K562 (cell line): ENCODE measurements at regions not wholly inside any gene's neighbourhood (a gene's known extent, or its start where the extent isn't known, plus 50 kb on each side); places are given as distances from the start of the nearest gene placed in this dataset.

ENCODE experiments used
- ATAC-seq: fragments of 200-7000 bp; cut with Tn5 transposase; 3 replicates; pipeline ENCODE4 v1.9.1; 2020; ENCODE audit warnings: moderate library complexity
- BruUV-seq: library from RNA; stranded (reverse); fragments of 400-500 nt; replicated peaks from 2 replicates; lab custom pipeline; 2021; lab: Mats Ljungman, UMichigan
- CTCF ChIA-PET: fragments of 300-600 bp; formaldehyde crosslinking; extraction: SDS; loops from one replicate; lab custom pipeline; 2021; ENCODE audit warnings: low intra/inter-chr PET ratio; lab: Yijun Ruan, JAX
- POLR2A ChIA-PET: fragments of 300-600, 350-650 bp; sonication (Branson Sonifier 250); formaldehyde crosslinking; extraction: SDS; loops from one replicate; lab custom pipeline; 2021; ENCODE audit warnings: antibody characterized with exemption, inconsistent platforms; lab: Yijun Ruan, JAX
- DNase-seq, 4 experiments: peaks; one replicate each; pipeline versions ENCODE4 v3.0.0 to v3.0.0-alpha.2; 2011 to 2018; ENCODE audit warnings: low spot score in 3 of 4, mixed read lengths in 3 of 4; ENCODE audit errors: extremely low read depth in 1 of 4
- FAIRE-seq: peaks from 2 replicates; lab custom pipeline; 2011; peaks lifted over from hg19 to GRCh38; lab: Jason Lieb, UNC
- H2AFZ ChIP-seq: 2 replicates; pipeline ENCODE4 v1.6.0; 2011; ENCODE audit warnings: low read depth, low read length, control low read depth, inconsistent platforms
- H3K27ac ChIP-seq: fragments of 200-600 bp; 3 replicates; pipeline ENCODE4 v1.8.0; 2011; ENCODE audit warnings: low read depth, mild to moderate bottlenecking, control low read depth, inconsistent platforms, low read length, moderate library complexity, mixed read lengths; ENCODE audit errors: extremely low read depth
- H3K27me3 ChIP-seq, 2 experiments: fragments of 300-600 bp in 1 of 2; 2 replicates in 1 of 2; 3 replicates in 1 of 2; pipeline versions ENCODE4 v1.6.0 to v1.8.0; 2011; ENCODE audit warnings: inconsistent platforms in 2 of 2, low read length in 2 of 2, mild to moderate bottlenecking in 1 of 2, mixed read lengths in 1 of 2, moderate library complexity in 1 of 2; ENCODE audit not compliant: control insufficient read depth in 2 of 2, insufficient read depth in 2 of 2
- H3K36me3 ChIP-seq: fragments of 300-600 bp; 3 replicates; pipeline ENCODE4 v1.8.0; 2011; ENCODE audit warnings: mild to moderate bottlenecking, low read length, inconsistent platforms; ENCODE audit not compliant: control insufficient read depth, insufficient read depth
- H3K4me1 ChIP-seq, 2 experiments: fragments of 200-600 bp in 1 of 2; replicated peaks in 1 of 2; 2 replicates in 1 of 2; 3 replicates in 1 of 2; pipeline versions ENCODE4 v1.5.1 to v1.8.0; 2011; ENCODE audit warnings: inconsistent platforms in 2 of 2, low read length in 2 of 2, mild to moderate bottlenecking in 1 of 2, mixed read lengths in 1 of 2, moderate library complexity in 1 of 2; ENCODE audit not compliant: control insufficient read depth in 2 of 2, insufficient read depth in 2 of 2
- H3K4me2 ChIP-seq: 2 replicates; pipeline ENCODE4 v1.6.1; 2011; ENCODE audit warnings: low read length, control low read depth, inconsistent platforms, mixed read lengths; ENCODE audit not compliant: insufficient read depth
- H3K4me3 ChIP-seq: fragments of 200-600 bp; sonication (generic), shearing (Covaris generic); 2 replicates; pipeline ENCODE4 v1.5.1; 2016; ENCODE audit warnings: control low read depth, inconsistent platforms
- H3K79me2 ChIP-seq: fragments of 200-600 bp; 3 replicates; pipeline ENCODE4 v1.8.0; 2011; ENCODE audit warnings: low read length, inconsistent platforms; ENCODE audit not compliant: control insufficient read depth, insufficient read depth
- H3K9ac ChIP-seq, 2 experiments: 2 replicates each; pipeline versions ENCODE4 v1.6.0 to v1.6.1; 2011; ENCODE audit warnings: low read depth in 2 of 2, low read length in 2 of 2, control low read depth in 1 of 2, inconsistent platforms in 1 of 2, mild to moderate bottlenecking in 1 of 2, mixed read lengths in 1 of 2; ENCODE audit not compliant: insufficient read depth in 1 of 2
- H3K9me1 ChIP-seq: one replicate; pipeline ENCODE4 v1.6.0; 2011; ENCODE audit warnings: inconsistent platforms, mild to moderate bottlenecking, low read length, moderate library complexity; ENCODE audit not compliant: control insufficient read depth, insufficient read depth
- H3K9me3 ChIP-seq: replicated peaks from 2 replicates; pipeline ENCODE4 v1.5.1; 2011; ENCODE audit warnings: low read depth, low read length, inconsistent platforms; ENCODE audit not compliant: control insufficient read depth, insufficient read depth
- H4K20me1 ChIP-seq: replicated peaks from 2 replicates; pipeline ENCODE4 v1.6.1; 2011; ENCODE audit warnings: low read length, inconsistent platforms, mixed read lengths; ENCODE audit not compliant: control insufficient read depth, insufficient read depth
- CBFA2T3 ChIP-seq: fragments of 450-650 bp; IDR thresholded peaks from 2 replicates; pipeline ENCODE4 v1.6.1; 2017
- DPF2 ChIP-seq: fragments of 450-650 bp; IDR thresholded peaks from 2 replicates; pipeline ENCODE4 v1.6.1; 2016
- FOXM1 ChIP-seq, 2 experiments: fragments of 450-650 bp in 1 of 2; sonication (generic) in 1 of 2; formaldehyde crosslinking in 1 of 2; IDR thresholded peaks; 2 replicates each; pipeline versions ENCODE4 v1.6.1 to v1.9.0; 2017 to 2022; ENCODE audit warnings: low read depth in 2 of 2, mild to moderate bottlenecking in 2 of 2, missing genetic modification reagents in 1 of 2, moderate library complexity in 1 of 2
- HDAC6 ChIP-seq: IDR thresholded peaks from 2 replicates; pipeline ENCODE4 v1.6.1; 2012; ENCODE audit warnings: low read depth, mild to moderate bottlenecking, control low read depth, inconsistent platforms, low read length, moderate library complexity
- HDAC8 ChIP-seq: fragments of 450-650 bp; IDR thresholded peaks from 2 replicates; pipeline ENCODE4 v1.6.1; 2016; ENCODE audit warnings: mild to moderate bottlenecking, missing genetic modification characterization, moderate library complexity, missing compliant biosample characterization
- NFIC ChIP-seq: fragments of 450-650 bp; IDR thresholded peaks from 2 replicates; pipeline ENCODE4 v1.6.1; 2017; ENCODE audit warnings: mild to moderate bottlenecking, inconsistent platforms
- RHOXF2B ChIP-seq: fragments of 250-450 bp; sonication (Bioruptor Pico); conservative IDR thresholded peaks from 2 replicates; pipeline ENCODE4 v1.5.1; 2021
- SMARCA4 ChIP-seq: fragments of 450-650 bp; IDR thresholded peaks from 2 replicates; pipeline ENCODE4 v1.6.1; 2016
- SOX6 ChIP-seq: fragments of 450-650 bp; IDR thresholded peaks from 2 replicates; pipeline ENCODE4 v1.6.1; 2014; ENCODE audit warnings: mild to moderate bottlenecking
- ZBTB2 ChIP-seq: fragments of 450-650 bp; IDR thresholded peaks from 2 replicates; pipeline ENCODE4 v1.6.1; 2016; ENCODE audit warnings: antibody characterized with exemption
- ZNF253 ChIP-seq: fragments of 250-450 bp; sonication (Bioruptor Pico); conservative IDR thresholded peaks from 2 replicates; pipeline ENCODE4 v1.6.1; 2021; ENCODE audit warnings: mild to moderate bottlenecking
- ZNF449 ChIP-seq: fragments of 250-450 bp; sonication (Bioruptor Pico); IDR thresholded peaks from 2 replicates; pipeline ENCODE4 v1.8.0; 2022; ENCODE audit warnings: moderate library complexity, mild to moderate bottlenecking, inconsistent platforms
- ZNF511 ChIP-seq: sonication (generic); formaldehyde crosslinking; IDR thresholded peaks from 2 replicates; pipeline ENCODE4 v1.8.0; 2022; ENCODE audit warnings: mild to moderate bottlenecking, missing genetic modification reagents
- ZNF766 ChIP-seq: fragments of 200-800 bp; sonication (Bioruptor generic); conservative IDR thresholded peaks from 2 replicates; pipeline ENCODE4 v1.6.1; 2016; ENCODE audit warnings: missing genetic modification characterization, missing compliant biosample characterization
- WGBS: fragments of 100-300 bp; shearing (Covaris generic); methylation state at CpG from one replicate; pipeline ENCODE4 v1.1.6; 2016; ENCODE audit warnings: low coverage, mixed read lengths; ENCODE audit not compliant: insufficient coverage; ENCODE audit errors: missing lambda C conversion rate; 5-methylcytosine and 5-hydroxymethylcytosine counted together
- in situ Hi-C: fragments of 300-500 bp; cut with MboI; formaldehyde crosslinking; loops from 4 replicates; pipeline ENCODE4 v1.15.0; 2018; ENCODE audit warnings: inconsistent platforms, mixed read lengths
- intact Hi-C: fragments of 100-400 bp; cut with micrococcal nuclease; formaldehyde crosslinking; loops from 2 replicates; pipeline ENCODE4 v1.14.2; 2022

- Histone ChIP-seq H3K9me3 (no peaks in the 10 kb centered on the region), H4K20me1 (no peaks in the 10 kb centered on the region), H3K9me1 (no peaks in the 10 kb centered on the region), H3K9ac (no peak overlapping the region), H3K4me3 (no peak overlapping the region), H3K27ac (no peak overlapping the region), H3K4me1 (peaks cover 0 to 6% of the 10 kb centered on the region in 2 experiments; a peak in 2 of 5 replicates), H3K36me3 (no peaks in the 10 kb centered on the region), H3K27me3 (no peaks in the 10 kb centered on the region), H2AFZ (no peak overlapping the region), H3K79me2 (no peaks in the 10 kb centered on the region), H3K4me2 (no peak overlapping the region)
- ATAC-seq: no peak
- BruUV-seq: no TSS peak
- no peak for FAIRE-seq
- 39% methylated on average over 8 of the region's 11 CpGs for WGBS
- CTCF ChIA-PET: no interaction called here
- TF ChIP-seq RHOXF2B (CRISPR knock-in tag) (no peak), ZNF766 (no peak), NFIC (no peak)
- intact Hi-C loops: no loop called here
- POLR2A ChIA-PET: no interaction called here
- in situ Hi-C loops: no loop called here
- DNase-seq: no peak
Observed at GRCh38 chr13:47159853-47160550, 263.1 kb upstream of the HTR2A start.

GRCh38 chr13:47158593-47158992 is 261.7 kb upstream of the HTR2A start:
- Histone ChIP-seq H3K9me1 (no peaks in the 10 kb centered on the region), H3K79me2 (no peaks in the 10 kb centered on the region), H3K9ac (no peak overlapping the region), H3K4me2 (no peak overlapping the region), H3K4me1 (peaks cover 0 to 6% of the 10 kb centered on the region in 2 experiments; a peak in 2 of 5 replicates), H3K27me3 (no peaks in the 10 kb centered on the region), H3K4me3 (no peak overlapping the region), H3K27ac (no peak overlapping the region), H2AFZ (no peak overlapping the region), H4K20me1 (no peaks in the 10 kb centered on the region), H3K9me3 (no peaks in the 10 kb centered on the region), H3K36me3 (no peaks in the 10 kb centered on the region)
- ATAC-seq (no peak), FAIRE-seq (no peak), DNase-seq (peak; percentile 5 to 30 (median 17))
- in situ Hi-C loops: no loop called here
- no TSS peak for BruUV-seq
- ChIA-PET CTCF (no interaction called here), POLR2A (no interaction called here)
- 0% methylated on average over 2 of the region's 2 CpGs for WGBS
- intact Hi-C loops: no loop called here
- TF ChIP-seq ZNF449 (CRISPR knock-in tag) (no peak), DPF2 (peak; percentile 19; the same call in 1 of the 2 replicates), ZBTB2 (no peak), HDAC6 (no peak), HDAC8 (tag) (no peak), SMARCA4 (0 out of 2 replicates have a peak, but pooled peaks have one; percentile 32), CBFA2T3 (peak; percentile 81), FOXM1 (IDR thresholded peaks at IDR 0.05; ENCODE audit: low read depth) (0 out of 2 replicates have a peak, but pooled peaks have one; percentile 23), FOXM1 (CRISPR knock-in tag; IDR thresholded peaks at IDR 0.05; ENCODE audit: low read depth) (no peak), SOX6 (peak; percentile 88), ZNF511 (CRISPR knock-in tag) (no peak), ZNF253 (CRISPR knock-in tag) (no peak)
